Suprapubic skin (tissue), 3 donors: ENCODE measurements at regions not wholly inside any gene's neighbourhood (a gene's known extent, or its start where the extent isn't known, plus 50 kb on each side); places are given as distances from the start of the nearest gene placed in this dataset.

Experiments
- POLR2A ChIP-seq, 2 donors: fragments of 450-650 bp; IDR thresholded peaks; one replicate each; pipeline ENCODE4 v1.6.1; 2017; ENCODE audit warnings: antibody characterized with exemption in 2 of 2, mild to moderate bottlenecking in 2 of 2, moderate library complexity in 2 of 2
- TF ChIP-seq, protein P1 (sequence below), 2 donors: fragments of 200-600 bp in 1 of 2; fragments of 450-650 bp in 1 of 2; sonication (generic) in 1 of 2; IDR thresholded peaks; one replicate each; pipeline ENCODE4 v1.5.1; 2016 to 2019; ENCODE audit warnings: antibody characterized with exemption in 2 of 2, mild to moderate bottlenecking in 1 of 2, moderate library complexity in 1 of 2

DNA sequence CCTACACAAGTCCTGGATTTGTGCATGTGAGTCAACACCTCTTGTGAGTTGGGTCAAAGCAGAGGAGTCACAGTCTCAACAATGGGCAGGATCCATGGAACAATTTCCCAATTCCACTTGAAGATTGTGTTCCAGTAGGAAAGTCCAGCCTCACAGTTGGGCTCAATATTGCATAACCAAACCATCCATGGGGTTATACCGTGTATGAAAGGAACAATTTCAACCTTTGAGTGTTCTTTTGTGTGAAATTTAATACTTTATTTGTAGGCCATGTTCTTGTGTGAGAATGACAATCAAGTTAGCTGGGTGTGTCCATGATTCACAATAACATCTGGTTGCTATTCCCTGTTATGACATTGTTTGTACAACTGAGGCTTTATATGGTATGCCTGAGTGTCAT is 1182.9 kb upstream of the AMELY start:
- TF ChIP-seq, protein P1, sequence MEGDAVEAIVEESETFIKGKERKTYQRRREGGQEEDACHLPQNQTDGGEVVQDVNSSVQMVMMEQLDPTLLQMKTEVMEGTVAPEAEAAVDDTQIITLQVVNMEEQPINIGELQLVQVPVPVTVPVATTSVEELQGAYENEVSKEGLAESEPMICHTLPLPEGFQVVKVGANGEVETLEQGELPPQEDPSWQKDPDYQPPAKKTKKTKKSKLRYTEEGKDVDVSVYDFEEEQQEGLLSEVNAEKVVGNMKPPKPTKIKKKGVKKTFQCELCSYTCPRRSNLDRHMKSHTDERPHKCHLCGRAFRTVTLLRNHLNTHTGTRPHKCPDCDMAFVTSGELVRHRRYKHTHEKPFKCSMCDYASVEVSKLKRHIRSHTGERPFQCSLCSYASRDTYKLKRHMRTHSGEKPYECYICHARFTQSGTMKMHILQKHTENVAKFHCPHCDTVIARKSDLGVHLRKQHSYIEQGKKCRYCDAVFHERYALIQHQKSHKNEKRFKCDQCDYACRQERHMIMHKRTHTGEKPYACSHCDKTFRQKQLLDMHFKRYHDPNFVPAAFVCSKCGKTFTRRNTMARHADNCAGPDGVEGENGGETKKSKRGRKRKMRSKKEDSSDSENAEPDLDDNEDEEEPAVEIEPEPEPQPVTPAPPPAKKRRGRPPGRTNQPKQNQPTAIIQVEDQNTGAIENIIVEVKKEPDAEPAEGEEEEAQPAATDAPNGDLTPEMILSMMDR (IDR thresholded peaks at IDR 0.05), result no peak
- TF ChIP-seq POLR2A (IDR thresholded peaks at IDR 0.05), result no peak
